ENCODE measurements at regions not wholly inside any gene's neighbourhood (a gene's known extent, or its start where the extent isn't known, plus 50 kb on each side); places are given as distances from the start of the nearest gene placed in this dataset.

DNA sequence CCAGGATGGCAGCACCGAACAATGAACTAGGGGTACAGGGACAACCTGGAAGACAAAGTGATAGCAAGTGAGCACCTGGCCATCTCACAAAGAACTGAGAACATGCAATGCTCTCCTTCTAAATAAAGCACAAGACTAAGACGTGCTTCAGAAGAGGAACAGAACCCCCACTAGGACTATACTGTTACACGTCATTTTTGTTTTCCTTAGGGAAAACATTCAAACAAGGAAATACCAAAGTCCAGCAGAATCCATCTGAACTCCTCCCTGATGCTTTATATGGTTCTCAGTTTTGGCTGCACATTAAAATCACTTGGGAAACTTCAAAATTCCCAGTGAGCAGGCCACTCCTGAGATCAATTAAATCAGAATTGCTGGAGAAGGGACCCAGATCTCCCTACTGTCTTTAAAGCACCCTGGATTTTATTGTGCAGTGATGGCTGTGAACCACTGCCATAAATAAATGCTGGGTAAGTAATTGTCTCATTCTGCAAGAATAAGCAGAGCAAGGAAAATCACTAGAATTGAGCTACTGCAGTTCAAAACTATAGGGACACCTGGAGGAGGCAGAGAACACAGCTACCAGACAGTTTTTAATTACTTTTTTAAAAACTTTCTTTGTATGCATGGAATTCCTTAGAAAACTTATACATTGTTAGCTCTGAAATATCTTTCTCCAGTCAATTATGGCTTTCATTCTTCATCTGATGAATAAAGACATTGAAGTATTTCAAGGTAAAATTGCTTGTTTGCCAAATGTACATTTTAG lies 866.5 kb upstream of the GHITM start:
- TF ChIP-seq, protein P1, sequence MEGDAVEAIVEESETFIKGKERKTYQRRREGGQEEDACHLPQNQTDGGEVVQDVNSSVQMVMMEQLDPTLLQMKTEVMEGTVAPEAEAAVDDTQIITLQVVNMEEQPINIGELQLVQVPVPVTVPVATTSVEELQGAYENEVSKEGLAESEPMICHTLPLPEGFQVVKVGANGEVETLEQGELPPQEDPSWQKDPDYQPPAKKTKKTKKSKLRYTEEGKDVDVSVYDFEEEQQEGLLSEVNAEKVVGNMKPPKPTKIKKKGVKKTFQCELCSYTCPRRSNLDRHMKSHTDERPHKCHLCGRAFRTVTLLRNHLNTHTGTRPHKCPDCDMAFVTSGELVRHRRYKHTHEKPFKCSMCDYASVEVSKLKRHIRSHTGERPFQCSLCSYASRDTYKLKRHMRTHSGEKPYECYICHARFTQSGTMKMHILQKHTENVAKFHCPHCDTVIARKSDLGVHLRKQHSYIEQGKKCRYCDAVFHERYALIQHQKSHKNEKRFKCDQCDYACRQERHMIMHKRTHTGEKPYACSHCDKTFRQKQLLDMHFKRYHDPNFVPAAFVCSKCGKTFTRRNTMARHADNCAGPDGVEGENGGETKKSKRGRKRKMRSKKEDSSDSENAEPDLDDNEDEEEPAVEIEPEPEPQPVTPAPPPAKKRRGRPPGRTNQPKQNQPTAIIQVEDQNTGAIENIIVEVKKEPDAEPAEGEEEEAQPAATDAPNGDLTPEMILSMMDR (IDR thresholded peaks at IDR 0.05): peak; percentile 37

DNA sequence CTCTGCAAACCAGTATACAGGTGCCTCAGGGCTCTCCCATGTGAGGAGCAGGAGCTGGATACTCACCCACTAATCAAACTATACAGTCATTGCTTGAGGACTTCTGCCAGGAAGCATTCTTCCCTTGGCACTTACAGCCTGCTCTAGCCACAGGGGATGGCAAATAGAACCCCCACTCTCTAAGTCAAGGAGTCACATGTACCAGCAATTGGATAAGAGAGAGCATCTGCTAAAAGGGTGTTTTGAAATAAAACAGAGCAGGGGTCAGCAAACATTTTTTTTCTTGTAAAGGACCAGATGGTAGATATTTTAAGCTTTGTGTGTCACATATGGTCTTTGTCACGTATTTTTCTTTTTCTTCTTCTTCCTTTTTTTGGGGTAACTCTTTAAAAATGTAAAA lies 865.2 kb upstream of the GHITM start:
- TF ChIP-seq, protein P1 (IDR thresholded peaks at IDR 0.05): no peak

DNA sequence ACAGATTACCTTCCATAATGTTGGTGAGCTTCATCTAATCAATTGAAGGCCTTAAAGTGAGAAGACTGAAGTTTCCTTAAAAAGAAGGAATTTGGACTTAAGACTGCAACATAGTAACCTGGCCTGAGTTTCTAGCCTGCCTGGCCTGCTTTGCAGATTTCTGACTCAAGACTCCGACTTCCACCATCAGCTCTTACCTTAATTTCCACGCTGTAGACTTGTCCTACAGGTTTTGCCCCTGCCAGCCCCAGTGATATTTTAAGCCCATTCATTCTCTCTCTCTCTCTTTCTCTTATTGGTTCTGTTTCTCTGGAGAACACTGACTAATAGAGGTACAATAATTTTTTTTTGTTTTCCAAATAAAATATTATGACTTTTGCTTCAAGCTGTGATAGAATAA lies 862.3 kb upstream of the GHITM start:
- TF ChIP-seq, protein P1 (IDR thresholded peaks at IDR 0.05): no peak

DNA sequence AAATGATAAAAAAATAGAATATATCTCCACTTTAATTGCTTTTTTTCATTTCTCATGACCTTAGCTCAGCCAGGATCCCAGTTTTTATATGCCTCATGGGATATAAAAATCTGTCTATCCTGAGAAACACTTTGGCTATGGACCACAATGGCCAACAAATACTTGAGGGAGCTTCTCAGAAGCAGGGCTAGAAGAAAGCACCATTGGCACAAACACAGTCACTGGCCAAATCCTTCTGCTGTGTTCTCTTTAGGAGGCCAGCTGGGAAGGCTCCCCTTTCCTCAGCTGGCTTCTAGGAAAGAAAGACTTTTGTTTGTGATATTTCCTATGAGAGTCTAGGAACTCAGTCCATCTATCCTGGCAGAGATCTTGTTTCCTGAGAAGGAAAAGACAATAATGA lies 856.2 kb upstream of the GHITM start:
- TF ChIP-seq, protein P1 (IDR thresholded peaks at IDR 0.05): no peak

DNA sequence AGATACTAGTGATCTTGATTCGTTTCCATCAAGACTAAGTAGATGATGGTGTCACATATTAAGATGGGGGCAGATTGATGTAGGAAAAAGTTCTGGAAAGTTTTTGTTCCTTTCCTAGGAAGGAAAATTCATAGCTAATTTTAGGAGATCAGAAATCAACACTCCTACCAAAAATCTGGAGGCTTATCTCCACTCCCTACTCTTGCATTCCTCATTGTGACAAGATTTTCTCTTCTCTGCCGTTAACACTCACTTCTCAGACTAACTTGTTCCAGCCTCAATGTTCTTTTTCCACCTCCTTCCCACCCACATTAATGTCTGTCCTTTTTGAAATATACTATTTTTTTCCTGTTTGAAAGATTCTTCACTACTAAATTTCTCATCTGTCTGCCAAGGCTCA lies 851.9 kb upstream of the GHITM start:
- TF ChIP-seq, protein P1 (IDR thresholded peaks at IDR 0.05): no peak

DNA sequence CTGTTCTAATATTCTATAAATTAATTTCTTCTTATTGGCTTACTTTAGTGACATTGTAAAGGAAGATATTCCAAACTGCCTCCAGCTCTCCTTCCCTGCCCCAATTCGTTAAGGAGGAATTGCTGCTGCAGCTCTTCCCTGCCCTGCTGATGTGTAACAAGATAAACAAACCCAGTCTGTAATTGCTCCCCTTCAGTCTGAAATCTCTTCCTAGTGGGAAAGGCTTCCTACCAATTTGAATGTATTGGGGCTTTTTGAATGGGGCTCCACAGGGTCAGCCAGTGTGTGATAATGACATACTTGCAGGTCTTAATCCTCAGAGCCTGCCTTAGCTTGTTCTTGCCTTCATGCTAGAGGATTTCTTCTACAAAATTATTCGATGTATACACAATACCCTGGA lies 849.9 kb upstream of the GHITM start:
- TF ChIP-seq, protein P1 (IDR thresholded peaks at IDR 0.05): no peak

DNA sequence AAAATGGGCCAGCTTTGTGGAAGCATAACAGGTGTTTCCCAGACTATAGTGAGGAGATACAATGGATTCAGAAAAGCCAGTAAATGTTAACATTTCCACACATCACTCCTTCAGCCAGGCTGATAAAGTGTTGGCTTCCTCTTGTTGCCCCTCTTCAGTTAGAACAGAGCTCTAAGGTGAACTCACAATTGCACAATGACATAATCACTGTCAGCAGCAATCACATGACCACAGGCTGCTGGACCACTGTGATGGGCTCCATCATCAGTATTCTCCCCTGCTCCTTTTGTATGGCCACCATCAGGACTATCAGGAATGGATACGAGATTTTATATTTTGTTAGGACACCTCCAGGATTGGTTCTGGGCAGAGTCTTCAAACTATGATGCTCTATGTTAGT lies 849.4 kb upstream of the GHITM start:
- TF ChIP-seq, protein P1 (IDR thresholded peaks at IDR 0.05): no peak

DNA sequence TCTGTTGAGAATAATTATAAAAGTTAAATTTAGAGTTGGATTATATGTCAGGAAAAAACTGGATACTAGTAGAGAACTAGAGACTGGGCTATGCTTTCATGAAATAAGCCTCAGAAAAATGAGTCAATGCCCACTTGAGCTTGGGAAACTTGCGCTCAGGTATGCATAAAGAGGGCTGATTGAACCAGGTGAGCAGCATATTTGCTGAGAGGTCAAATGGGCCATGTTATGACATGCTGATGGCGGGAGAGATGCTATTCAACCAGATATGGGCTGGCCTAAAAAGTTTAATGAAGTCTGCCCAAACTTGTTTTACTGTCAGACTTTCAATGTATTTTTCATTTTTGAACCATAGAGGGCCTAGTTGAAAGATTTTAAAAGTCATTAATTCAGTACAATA lies 837.6 kb upstream of the GHITM start:
- TF ChIP-seq, protein P1 (IDR thresholded peaks at IDR 0.05): no peak
